D721Med (cell line): ENCODE measurements at regions not wholly inside any gene's neighbourhood (a gene's known extent, or its start where the extent isn't known, plus 50 kb on each side); places are given as distances from the start of the nearest gene placed in this dataset.

ENCODE experiments used
- DNase-seq: peaks from one replicate; pipeline ENCODE4 v3.0.0; 2011; ENCODE audit warnings: low spot score; ENCODE audit not compliant: insufficient read length
- FAIRE-seq: peaks from 2 replicates; lab custom pipeline; 2011; peaks lifted over from hg19 to GRCh38; lab: Jason Lieb, UNC
- TF ChIP-seq, protein P1 (sequence below): IDR thresholded peaks from 2 replicates; pipeline ENCODE4 v1.5.1; 2012; ENCODE audit warnings: mild to moderate bottlenecking, control low read depth; ENCODE audit not compliant: insufficient read depth; ENCODE audit errors: missing control alignments

DNA sequence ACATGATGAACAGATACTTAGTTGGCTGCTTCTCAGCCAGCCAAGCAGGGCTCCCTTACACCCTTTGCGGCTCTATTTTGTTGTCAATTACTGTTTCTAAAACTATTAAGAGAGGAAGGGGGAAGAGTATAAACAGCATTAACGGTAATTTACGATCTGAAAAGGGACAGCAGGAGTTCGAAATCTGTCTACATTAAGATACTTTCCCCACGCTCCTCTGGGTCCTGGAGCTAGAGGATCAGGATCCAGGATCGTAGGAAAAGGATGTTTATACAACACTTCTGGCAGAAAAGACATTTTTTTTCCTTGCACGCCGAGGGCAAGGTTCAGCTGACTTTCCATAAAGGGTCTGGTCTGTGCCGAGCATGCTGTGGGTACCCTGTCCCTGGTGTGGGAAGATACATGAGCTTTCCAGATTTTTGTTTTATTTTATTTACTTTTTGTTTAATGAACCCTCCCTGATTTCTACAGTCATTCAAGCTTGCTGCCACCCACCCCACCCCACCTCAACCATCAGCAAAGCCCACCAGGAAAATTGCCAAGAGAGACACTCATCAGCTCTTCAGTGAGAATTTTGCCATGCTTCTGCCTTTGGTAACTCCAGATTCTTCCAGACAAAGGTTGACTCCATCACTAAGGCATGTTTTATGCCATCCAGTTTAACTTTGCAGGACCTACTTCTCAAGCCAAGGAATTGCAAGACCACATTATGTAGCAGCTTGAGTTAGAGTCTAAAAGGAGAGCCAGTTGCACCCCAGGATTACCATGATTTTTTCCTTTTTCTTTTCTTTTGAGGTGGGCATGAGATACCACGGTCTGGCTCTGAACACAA is 188.1 kb downstream of the QDPR start:
- TF ChIP-seq, protein P1, sequence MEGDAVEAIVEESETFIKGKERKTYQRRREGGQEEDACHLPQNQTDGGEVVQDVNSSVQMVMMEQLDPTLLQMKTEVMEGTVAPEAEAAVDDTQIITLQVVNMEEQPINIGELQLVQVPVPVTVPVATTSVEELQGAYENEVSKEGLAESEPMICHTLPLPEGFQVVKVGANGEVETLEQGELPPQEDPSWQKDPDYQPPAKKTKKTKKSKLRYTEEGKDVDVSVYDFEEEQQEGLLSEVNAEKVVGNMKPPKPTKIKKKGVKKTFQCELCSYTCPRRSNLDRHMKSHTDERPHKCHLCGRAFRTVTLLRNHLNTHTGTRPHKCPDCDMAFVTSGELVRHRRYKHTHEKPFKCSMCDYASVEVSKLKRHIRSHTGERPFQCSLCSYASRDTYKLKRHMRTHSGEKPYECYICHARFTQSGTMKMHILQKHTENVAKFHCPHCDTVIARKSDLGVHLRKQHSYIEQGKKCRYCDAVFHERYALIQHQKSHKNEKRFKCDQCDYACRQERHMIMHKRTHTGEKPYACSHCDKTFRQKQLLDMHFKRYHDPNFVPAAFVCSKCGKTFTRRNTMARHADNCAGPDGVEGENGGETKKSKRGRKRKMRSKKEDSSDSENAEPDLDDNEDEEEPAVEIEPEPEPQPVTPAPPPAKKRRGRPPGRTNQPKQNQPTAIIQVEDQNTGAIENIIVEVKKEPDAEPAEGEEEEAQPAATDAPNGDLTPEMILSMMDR: no peak
- DNase-seq: no peak
- FAIRE-seq: no peak

DNA sequence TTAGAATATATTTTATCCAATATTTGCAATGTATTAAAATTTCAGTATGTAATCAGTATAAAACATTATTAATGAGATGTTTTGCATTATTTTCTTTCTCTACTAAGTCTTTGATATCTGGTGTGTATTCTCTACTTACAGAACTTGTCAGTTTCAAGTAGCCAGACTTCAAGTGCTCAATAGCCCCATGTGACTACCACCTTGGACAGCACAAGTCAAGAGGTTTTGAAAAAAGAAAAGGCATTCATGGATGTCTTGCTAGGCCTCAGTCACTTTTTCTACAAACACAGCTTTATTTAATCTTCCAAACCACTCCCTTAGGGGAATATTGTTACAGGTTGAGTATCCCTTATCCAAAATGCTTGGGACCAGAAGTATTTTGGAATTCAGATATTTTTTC is 189.4 kb downstream of the QDPR start:
- FAIRE-seq: no peak
- DNase-seq: no peak
- TF ChIP-seq, protein P1: no peak

DNA sequence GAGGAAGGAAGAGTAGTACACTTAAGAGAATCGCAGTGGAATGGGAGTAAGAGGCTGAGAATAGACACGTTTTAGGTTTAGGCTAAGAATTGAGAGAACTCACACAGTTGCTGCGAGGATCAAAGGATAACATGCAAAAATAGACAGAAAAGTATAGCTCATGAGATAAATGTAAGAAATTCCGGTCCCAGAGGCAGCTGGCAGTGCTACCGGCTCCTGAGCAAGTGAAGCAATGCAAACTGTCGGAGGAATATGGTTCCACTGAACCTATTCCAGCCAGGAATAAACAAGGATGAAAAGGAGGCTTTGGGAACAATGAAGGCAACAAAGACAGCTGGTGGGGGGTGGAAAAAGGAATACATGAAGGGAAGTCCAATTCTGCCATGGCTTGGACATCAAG is 191.8 kb downstream of the QDPR start:
- TF ChIP-seq, protein P1: no peak
- DNase-seq (no peak), FAIRE-seq (no peak)

DNA sequence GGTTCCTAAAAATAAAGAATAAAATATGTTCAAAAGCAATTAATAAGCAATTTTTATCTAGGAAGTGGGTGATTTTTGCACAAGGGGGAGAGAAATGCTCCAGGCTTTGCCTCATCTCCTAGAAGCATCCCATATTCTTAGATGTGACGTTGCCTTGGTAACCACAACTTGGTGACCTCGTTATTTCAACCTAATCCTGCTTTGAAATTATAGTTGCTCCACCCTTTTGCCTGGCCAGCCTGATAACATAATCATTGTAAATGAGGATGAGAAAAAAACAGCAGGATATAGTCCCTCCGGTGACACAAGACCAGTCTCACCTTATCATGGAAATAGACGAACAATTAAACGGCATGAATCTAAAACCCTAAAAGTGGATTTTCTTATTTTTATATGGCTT is 194.4 kb downstream of the QDPR start:
- TF ChIP-seq, protein P1: no peak
- no peak for FAIRE-seq
- DNase-seq: no peak

DNA sequence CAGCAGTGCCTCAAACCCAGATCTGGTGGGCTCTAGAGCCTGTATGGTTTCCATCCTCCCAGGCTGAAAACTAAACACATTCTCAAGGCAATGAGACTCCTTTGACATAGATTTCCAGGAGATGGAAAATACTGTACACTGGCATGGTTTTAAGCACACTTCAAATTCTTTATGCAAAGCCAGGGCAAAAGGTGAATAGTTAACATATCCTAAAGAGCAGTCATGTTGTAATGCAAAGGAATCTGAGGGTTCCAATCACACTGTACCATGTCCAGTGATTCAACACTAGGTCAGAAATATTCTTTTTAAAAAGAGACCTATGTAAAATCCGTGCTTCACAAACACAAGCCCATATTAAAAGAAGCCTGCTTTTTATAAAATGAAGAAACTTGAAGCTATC is 195.3 kb downstream of the QDPR start:
- TF ChIP-seq, protein P1: no peak
- FAIRE-seq (no peak), DNase-seq (no peak)

DNA sequence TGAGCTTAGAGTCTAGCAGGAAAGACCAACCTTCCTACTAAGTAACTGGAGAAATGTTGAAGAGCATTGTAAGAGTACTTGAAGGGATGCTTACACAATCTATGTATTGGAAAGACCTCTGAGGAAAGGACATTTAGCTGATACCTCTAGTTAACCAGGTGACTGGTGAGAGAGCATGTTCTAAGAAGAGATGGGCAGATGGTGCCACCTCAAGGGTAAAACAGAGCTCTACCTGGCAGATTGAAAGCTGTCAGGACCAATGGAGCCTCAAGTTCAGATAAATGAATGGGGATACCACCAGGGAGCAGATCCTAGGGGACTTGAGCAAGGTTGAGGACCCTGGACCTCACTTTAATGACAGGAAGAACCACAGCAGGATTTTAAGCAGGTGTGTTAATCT is 196.4 kb downstream of the QDPR start:
- FAIRE-seq (no peak), DNase-seq (no peak)
- TF ChIP-seq, protein P1: no peak

DNA sequence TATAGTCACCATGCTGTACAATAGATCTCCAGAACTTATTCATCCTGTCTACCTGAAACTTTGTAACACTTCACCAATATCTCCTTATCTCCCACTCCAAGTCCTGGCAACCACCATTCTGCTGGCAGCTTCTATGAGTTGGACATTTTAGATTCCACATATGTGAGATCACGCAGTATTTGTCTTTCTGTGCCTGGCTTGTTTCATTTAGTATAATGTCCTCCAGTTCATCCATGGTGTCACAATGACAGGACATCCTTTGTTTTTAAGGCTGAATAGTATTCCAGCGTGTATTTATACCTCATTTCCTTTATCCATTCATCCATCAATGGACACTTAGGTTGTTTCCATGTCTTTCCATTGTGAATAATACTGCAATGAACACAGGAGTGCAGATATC is 198.7 kb downstream of the QDPR start:
- FAIRE-seq (no peak), DNase-seq (no peak)
- TF ChIP-seq, protein P1: no peak
